ENCODE measurements at regions not wholly inside any gene's neighbourhood (a gene's known extent, or its start where the extent isn't known, plus 50 kb on each side); places are given as distances from the start of the nearest gene placed in this dataset.

DNA sequence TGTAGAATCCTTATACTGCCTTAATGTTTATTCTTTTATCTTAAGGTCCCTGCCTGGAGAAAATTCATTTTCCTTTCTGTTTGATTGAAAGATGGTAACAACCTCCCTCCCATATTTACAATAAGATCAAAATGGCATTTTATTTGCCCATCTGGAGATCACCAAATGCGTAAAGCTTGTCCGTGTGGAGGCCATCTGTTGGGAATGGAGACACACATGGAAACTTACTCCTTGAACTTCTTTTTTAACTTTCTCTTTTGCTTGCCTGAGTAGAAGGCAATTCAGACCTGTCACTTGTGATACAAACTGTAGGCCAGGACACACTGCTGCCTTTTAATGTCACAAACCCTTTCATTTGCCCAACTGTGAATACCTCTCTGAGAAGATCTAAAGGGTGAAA is 144.8 kb upstream of the CEP162 start:
- Histone ChIP-seq H3K18ac (ENCODE audit: extremely low read depth, low read length) (no peak overlapping the region), H4K20me1 (replicated peaks in 1 of 2; ENCODE audit: control insufficient read depth in 1 of 2, insufficient read depth in 2 of 2, low read length in 2 of 2) (no peaks in the 10 kb centered on the region), H2BK20ac (ENCODE audit: low read length) (no peak overlapping the region), H3K14ac (ENCODE audit: insufficient read length) (no peak overlapping the region), H3K56ac (replicated peaks; ENCODE audit: insufficient read length, low read depth, low read length) (no peak overlapping the region), H2AFZ (ENCODE audit: low read length) (no peak overlapping the region), H3K27me3 (replicated peaks in 1 of 4; ENCODE audit: control insufficient read depth in 3 of 4, extremely low read depth in 1 of 4, insufficient read depth in 3 of 4, low read length in 3 of 4) (no peaks in the 10 kb centered on the region), H2BK5ac (ENCODE audit: low read depth, low read length) (no peak overlapping the region), H2AK5ac (ENCODE audit: low read depth, low read length) (no peak overlapping the region), H3K79me2 (ENCODE audit: control insufficient read depth in 1 of 2, insufficient read depth in 2 of 2, low read length in 2 of 2) (no peaks in the 10 kb centered on the region), H3K4me3 (ENCODE audit: extremely low read depth in 1 of 4, insufficient read depth in 2 of 4, low read depth in 3 of 4, low read length in 4 of 4) (no peak overlapping the region), H2BK15ac (ENCODE audit: low read length) (no peak overlapping the region), H3K9me3 (ENCODE audit: insufficient read depth in 2 of 2, low read depth in 1 of 2, low read length in 1 of 2) (no peaks in the 10 kb centered on the region), H3K4ac (replicated peaks; ENCODE audit: insufficient read length, low read depth, low read length) (no peak overlapping the region), H3K36me3 (ENCODE audit: control insufficient read depth in 2 of 4, insufficient read depth in 4 of 4, low read length in 3 of 4) (no peaks in the 10 kb centered on the region), H3K23ac (ENCODE audit: insufficient read length) (no peak overlapping the region), H3K27ac (ENCODE audit: low read depth, low read length) (no peak overlapping the region), H3K9ac (replicated peaks in 1 of 4; ENCODE audit: extremely low read depth in 1 of 4, low read depth in 3 of 4, low read length in 3 of 4) (no peak overlapping the region), H2BK12ac (ENCODE audit: low read depth, low read length) (no peak overlapping the region), H4K5ac (ENCODE audit: insufficient read length, low read depth, low read length) (no peak overlapping the region), H3K4me2 (ENCODE audit: insufficient read depth in 1 of 2, low read depth in 2 of 2, low read length in 2 of 2) (no peak overlapping the region), H4K91ac (replicated peaks; ENCODE audit: insufficient read length, low read length) (no peak overlapping the region), H3K4me1 (replicated peaks in 1 of 4; ENCODE audit: control insufficient read depth in 3 of 4, insufficient read depth in 4 of 4, low read length in 3 of 4) (no peaks in the 10 kb centered on the region), H3K23me2 (ENCODE audit: low read depth, low read length) (no peaks in the 10 kb centered on the region; the same call in 1 of the 2 replicates), H4K8ac (ENCODE audit: extremely low read depth, insufficient read depth, low read length) (no peak overlapping the region), H2BK120ac (replicated peaks; ENCODE audit: low read depth, low read length) (no peak overlapping the region), H3K79me1 (ENCODE audit: low read depth, low read length) (no peaks in the 10 kb centered on the region)
- ChIA-PET CTCF (ENCODE audit: partially characterized antibody) (no interaction called here), POLR2A (ENCODE audit: partially characterized antibody) (no interaction called here)
- WGBS, 2 experiments (ENCODE audit: extremely low coverage in 1 of 2, insufficient coverage in 1 of 2, insufficient read length in 1 of 2, insufficient replicate concordance in 2 of 2, low coverage in 1 of 2, low lambda C conversion rate in 2 of 2, missing lambda C conversion rate in 1 of 2), result 88% methylated on average over 2 of the region's 2 CpGs; no CpG with 5 or more reads in 1 of the 2 experiments
- DNase-seq (ENCODE audit: low read depth in 1 of 2, low spot score in 2 of 2) (no peak), FAIRE-seq (no peak)
- TF ChIP-seq KDM5A (IDR thresholded peaks at IDR 0.05; ENCODE audit: low read length), result no peak
- no peak for TF ChIP-seq SP1 (IDR thresholded peaks at IDR 0.05; ENCODE audit: low read depth, low read length)
- no peak for TF ChIP-seq RBBP5 (IDR thresholded peaks at IDR 0.05; ENCODE audit: borderline replicate concordance, low read depth, low read length)
- TF ChIP-seq EP300 (IDR thresholded peaks at IDR 0.05; ENCODE audit: borderline replicate concordance in 1 of 2, low read depth in 2 of 2, low read length in 2 of 2), result no peak

Data from H1 (cell line).